Heart left ventricle (tissue), 16 donors: ENCODE measurements at regions not wholly inside any gene's neighbourhood (a gene's known extent, or its start where the extent isn't known, plus 50 kb on each side); places are given as distances from the start of the nearest gene placed in this dataset.

Source experiments
- ATAC-seq, 4 donors: fragments of 200-7000 bp; cut with Tn5 transposase; one replicate each; pipeline ENCODE4 v1.9.1; 2020 to 2022; ENCODE audit warnings: moderate library complexity in 4 of 4, mild to moderate bottlenecking in 3 of 4, moderate number of reproducible peaks in 1 of 4
- DNase-seq, 5 donors: peaks; one replicate each; pipeline ENCODE4 v3.0.0-alpha.2; 2020
- H3K27ac ChIP-seq, 12 donors: fragments of 200-600 bp; sonication (generic) in 4 of 12; one replicate each; pipeline versions ENCODE4 v1.5.0 to v1.8.0; 2016 to 2022; ENCODE audit warnings: mild to moderate bottlenecking in 2 of 12
- H3K27me3 ChIP-seq, 9 donors: fragments of 200-600 bp; sonication (generic) in 2 of 9; one replicate each; pipeline versions ENCODE4 v1.5.1 to v1.8.0; 2016 to 2022; ENCODE audit warnings: mild to moderate bottlenecking in 3 of 9
- H3K36me3 ChIP-seq, 9 donors: fragments of 200-600 bp; sonication (generic) in 2 of 9; one replicate each; pipeline versions ENCODE4 v1.5.0 to v1.8.0; 2018 to 2022; ENCODE audit warnings: mild to moderate bottlenecking in 2 of 9
- H3K4me1 ChIP-seq, 12 donors: fragments of 200-600 bp; sonication (generic) in 4 of 12; one replicate each; pipeline versions ENCODE4 v1.5.0 to v1.8.0; 2016 to 2022; ENCODE audit warnings: mild to moderate bottlenecking in 3 of 12
- H3K4me3 ChIP-seq, 12 donors: fragments of 200-600 bp; sonication (generic) in 4 of 12; one replicate each; pipeline versions ENCODE4 v1.5.0 to v1.8.0; 2017 to 2022; ENCODE audit warnings: mild to moderate bottlenecking in 9 of 12, moderate library complexity in 4 of 12
- H3K9me3 ChIP-seq, 12 donors: fragments of 200-600 bp; sonication (generic) in 4 of 12; one replicate each; pipeline versions ENCODE4 v1.5.0 to v1.8.0; 2016 to 2022; ENCODE audit warnings: mild to moderate bottlenecking in 1 of 12
- CTCF ChIP-seq, 12 donors: fragments of 200-600 bp; sonication (generic) in 4 of 12; IDR thresholded peaks; one replicate each; pipeline versions ENCODE4 v1.5.0 to v1.8.0; 2018 to 2022; ENCODE audit warnings: antibody characterized with exemption in 12 of 12, mild to moderate bottlenecking in 5 of 12
- POLR2A ChIP-seq, 2 donors: fragments of 450-650 bp; IDR thresholded peaks; one replicate each; pipeline ENCODE4 v1.6.1; 2017; ENCODE audit warnings: antibody characterized with exemption in 2 of 2, mild to moderate bottlenecking in 2 of 2, moderate library complexity in 2 of 2
- WGBS, 4 donors: extraction: QIAGEN DNeasy Blood & Tissue Kit in 2 of 4; methylation state at CpG; one replicate each; pipeline versions ENCODE4 v1.1.5 to v1.1.7; 2013 to 2018; 5-methylcytosine and 5-hydroxymethylcytosine counted together
- intact Hi-C, 10 donors: fragments of 100-400 bp; cut with DNase I; formaldehyde crosslinking; loops; one replicate each; pipeline versions ENCODE4 v1.11.1 to v1.14.2; 2022
- donor health status: ischemic (EF 13 %, LVEDD 7.1; RV severe dilation, severe dysfunction).
- donor health status: healthy with polysubstance abuse.
- donor health status: DM: no; HTN: yes; CAD: no.
- donor health status: DM: no; HTN: no; CAD: no.
- donor health status: ischemic (EF 25% LVEDD 6.9; RV normal size, moderate dysfunction).
- donor health status: ischemic (EF 25% LVEDD 5.7; RV mildly dilated, moderate dysfunction).
- donor health status: healthy.
- donor health status: DM: yes; HTN: yes; CAD: no.
- donor health status: ischemic (EF 35%, LVEDD 5.7; RV mildly dilated, moderate dysfunction).
- donor health status: nonischemic (EF 11% LVEDD 7.7; RV severe dilation, severe dysfunction).
- donor health status: DM: yes; HTN: yes; CAD: no.
- donor health status: PGD.
- donor health status: ischemic (EF 29% LVEDD 5.4; RV normal size, mild dysfunction).
- donor health status: nonischemic (EF 23%, LVEDD 6.1; RV moderate dilation, normal function).

GRCh38 chr1:217062586-217062985 lies 339.4 kb upstream of the ESRRG start:
- no peak for DNase-seq
- Histone ChIP-seq H3K27ac (peak overlapping the region in 7 of 12 donors; percentile 15 to 73 (median 50)), H3K9me3 (no peaks in the 10 kb centered on the region), H3K4me1 (peaks cover 0 to 20% (median 0%) of the 10 kb centered on the region in 12 donors), H3K4me3 (no peak overlapping the region), H3K36me3 (no peaks in the 10 kb centered on the region), H3K27me3 (no peaks in the 10 kb centered on the region)
- no peak for ATAC-seq
- WGBS, 4 donors, result 52 to 60% (median 57%) methylated on average over 3 of the region's 3 CpGs
- no peak for TF ChIP-seq CTCF (IDR thresholded peaks at IDR 0.05)
- no peak for TF ChIP-seq POLR2A (IDR thresholded peaks at IDR 0.05)
- intact Hi-C loops, result no loop called here

GRCh38 chr1:217059401-217059800 lies 336.2 kb upstream of the ESRRG start:
- DNase-seq (no peak), ATAC-seq (no peak)
- Histone ChIP-seq H3K9me3 (no peaks in the 10 kb centered on the region), H3K27me3 (no peaks in the 10 kb centered on the region), H3K4me1 (peaks cover 0 to 20% (median 0%) of the 10 kb centered on the region in 12 donors), H3K27ac (no peak overlapping the region), H3K36me3 (no peaks in the 10 kb centered on the region), H3K4me3 (no peak overlapping the region)
- TF ChIP-seq POLR2A (IDR thresholded peaks at IDR 0.05) (no peak), CTCF (IDR thresholded peaks at IDR 0.05) (no peak)
- WGBS, 4 donors, result 66 to 86% (median 71%) methylated on average over 1 of the region's 1 CpG
- intact Hi-C loops, result no loop called here

DNA sequence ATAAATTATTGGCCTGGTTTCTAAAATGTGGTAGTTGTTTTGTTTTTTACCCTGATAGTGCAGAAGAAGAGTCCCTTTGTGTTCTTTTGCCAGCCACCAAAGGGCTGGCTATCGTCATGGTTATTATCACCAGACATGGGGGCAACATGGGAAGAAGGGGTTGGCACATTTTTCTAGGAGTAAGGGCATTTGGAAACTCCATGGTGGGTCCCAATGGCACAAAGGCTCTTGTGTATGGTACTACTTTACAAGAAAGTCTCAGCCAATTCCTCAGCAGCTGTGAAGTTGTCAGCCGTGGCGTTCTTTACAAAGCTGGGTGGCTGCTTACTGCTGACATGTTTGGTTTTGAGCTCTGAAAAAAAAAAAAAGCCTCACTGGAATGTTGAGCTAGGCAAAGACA lies 330.4 kb upstream of the ESRRG start:
- no peak for ATAC-seq
- Histone ChIP-seq H3K4me1 (peaks cover 0 to 3% (median 0%) of the 10 kb centered on the region in 12 donors), H3K27ac (no peak overlapping the region), H3K9me3 (no peaks in the 10 kb centered on the region), H3K36me3 (no peaks in the 10 kb centered on the region), H3K4me3 (no peak overlapping the region), H3K27me3 (no peaks in the 10 kb centered on the region)
- TF ChIP-seq POLR2A (IDR thresholded peaks at IDR 0.05), result no peak
- no peak for TF ChIP-seq CTCF (IDR thresholded peaks at IDR 0.05)
- 48 to 70% (median 62%) methylated on average over 3 of the region's 3 CpGs for WGBS, 4 donors
- intact Hi-C loops, result no loop called here
- DNase-seq, result no peak

DNA sequence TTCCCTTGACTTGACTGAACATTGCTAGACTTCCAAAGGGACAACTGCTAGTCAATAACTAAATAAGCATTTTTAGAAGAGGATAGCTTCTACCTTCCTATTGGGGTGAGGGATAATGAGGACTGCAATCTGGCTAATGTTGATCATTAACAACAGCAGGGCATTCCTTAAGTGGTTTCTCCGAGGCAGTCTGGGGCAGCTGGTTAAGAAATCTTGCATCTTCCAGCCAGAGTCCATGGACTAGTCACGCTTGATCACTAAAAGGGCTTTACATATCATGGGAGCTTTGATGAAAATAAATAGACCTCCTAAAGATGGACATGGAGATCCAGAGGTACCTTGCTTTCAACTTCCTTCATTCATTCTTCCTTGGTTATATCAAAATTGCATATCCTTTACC lies 329.4 kb upstream of the ESRRG start:
- H3K4me1 ChIP-seq, result peaks cover 0 to 3% (median 0%) of the 10 kb centered on the region in 12 donors
- no peaks in the 10 kb centered on the region for H3K9me3 ChIP-seq
- WGBS, 4 donors, result 52 to 86% (median 77%) methylated on average over 2 of the region's 2 CpGs
- no peak for DNase-seq
- peaks cover 0 to 4% (median 0%) of the 10 kb centered on the region in 9 donors for H3K36me3 ChIP-seq
- no peaks in the 10 kb centered on the region for H3K27me3 ChIP-seq
- intact Hi-C loops, result no loop called here
- ATAC-seq, result no peak
- no peak for TF ChIP-seq CTCF (IDR thresholded peaks at IDR 0.05)
- no peak for TF ChIP-seq POLR2A (IDR thresholded peaks at IDR 0.05)
- H3K27ac ChIP-seq, result no peak overlapping the region
- H3K4me3 ChIP-seq, result no peak overlapping the region
